Adrenal gland (tissue), 9 donors: ENCODE measurements at regions not wholly inside any gene's neighbourhood (a gene's known extent, or its start where the extent isn't known, plus 50 kb on each side); places are given as distances from the start of the nearest gene placed in this dataset.

Experiments
- DNase-seq, 7 donors: peaks; one replicate each; pipeline ENCODE4 v3.0.0-alpha.2; 2019 to 2020
- H3K27ac ChIP-seq, 5 donors: fragments of 200-600 bp; sonication (generic) in 4 of 5; 1 replicate in 3 of 5; 2 replicates in 2 of 5; pipeline versions ENCODE4 v1.5.1 to v1.8.0; 2016 to 2020; ENCODE audit warnings: mild to moderate bottlenecking in 1 of 5
- H3K27me3 ChIP-seq: fragments of 200-600 bp; 2 replicates; pipeline ENCODE4 v1.8.0; 2021
- H3K36me3 ChIP-seq, 2 donors: fragments of 200-600 bp; replicated peaks in 1 of 2; 1 replicate in 1 of 2; 2 replicates in 1 of 2; pipeline versions ENCODE4 v1.5.1 to v1.8.0; 2018 to 2022
- H3K4me1 ChIP-seq, 2 donors: fragments of 200-600 bp; replicated peaks in 1 of 2; 1 replicate in 1 of 2; 2 replicates in 1 of 2; pipeline versions ENCODE4 v1.5.1 to v1.8.0; 2018 to 2021
- H3K4me3 ChIP-seq, 4 donors: fragments of 200-600 bp; sonication (generic) in 3 of 4; one replicate each; pipeline ENCODE4 v1.5.1; 2016 to 2018
- H3K9me3 ChIP-seq, 3 donors: fragments of 200-600 bp; sonication (generic) in 1 of 3; replicated peaks in 1 of 3; 1 replicate in 2 of 3; 2 replicates in 1 of 3; pipeline versions ENCODE4 v1.5.1 to v1.8.0; 2016 to 2021
- POLR2A ChIP-seq, 2 donors: fragments of 450-650 bp; IDR thresholded peaks; one replicate each; pipeline ENCODE4 v1.6.1; 2017; ENCODE audit warnings: antibody characterized with exemption in 2 of 2, mild to moderate bottlenecking in 2 of 2, moderate library complexity in 1 of 2
- WGBS, 4 donors: extraction: QIAGEN DNeasy Blood & Tissue Kit in 2 of 4; methylation state at CpG; one replicate each; pipeline versions ENCODE4 v1.1.5 to v1.1.7; 2013 to 2017; 5-methylcytosine and 5-hydroxymethylcytosine counted together
- intact Hi-C, 2 donors: fragments of 100-400 bp; cut with DNase I; formaldehyde crosslinking; loops; one replicate each; pipeline versions ENCODE4 v1.14.1 to v1.15.0; 2022 to 2023
- TF ChIP-seq, protein P1 (sequence below), 6 experiments: fragments of 450-650 bp in 4 of 6; fragments of 200-600 bp in 2 of 6; sonication (generic) in 1 of 6; IDR thresholded peaks; 1 replicate in 5 of 6; 2 replicates in 1 of 6; pipeline versions ENCODE4 v1.5.1 to v1.8.0; 2016 to 2021; ENCODE audit warnings: antibody characterized with exemption in 6 of 6, mild to moderate bottlenecking in 2 of 6, moderate library complexity in 1 of 6
- donor health status: healthy with polysubstance abuse.
- donor health status: Bipolar disorder and iron deficiency.
- donor health status: DM: yes; HTN: yes; CAD: no.
- donor health status: DM: no; HTN: no; CAD: no.
- donor health status: DM: no; HTN: no; CAD: no.

DNA sequence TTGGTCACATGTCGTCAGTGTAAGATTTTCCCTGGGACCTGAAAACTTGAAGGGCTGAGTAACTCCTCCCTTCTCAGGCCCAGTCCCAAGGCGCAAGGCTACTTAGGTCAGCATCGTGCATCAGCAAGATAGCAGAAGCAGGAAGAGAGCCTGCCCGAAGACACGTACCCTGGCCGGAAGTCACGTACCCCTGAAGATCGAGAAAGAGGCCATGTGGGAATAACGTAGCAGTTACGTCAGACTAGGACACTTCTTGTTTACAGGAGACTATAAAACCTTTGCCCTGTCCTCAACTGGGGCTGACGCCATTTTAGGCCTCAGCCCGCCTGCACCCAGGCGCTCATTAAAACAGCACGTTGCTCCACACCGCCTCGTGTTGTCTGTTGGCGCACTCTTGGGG is 114.3 kb upstream of the GALNT17 start:
- intact Hi-C loops, result no loop called here
- 90 to 93% (median 91%) methylated on average over 17 of the region's 17 CpGs for WGBS, 4 donors

DNA sequence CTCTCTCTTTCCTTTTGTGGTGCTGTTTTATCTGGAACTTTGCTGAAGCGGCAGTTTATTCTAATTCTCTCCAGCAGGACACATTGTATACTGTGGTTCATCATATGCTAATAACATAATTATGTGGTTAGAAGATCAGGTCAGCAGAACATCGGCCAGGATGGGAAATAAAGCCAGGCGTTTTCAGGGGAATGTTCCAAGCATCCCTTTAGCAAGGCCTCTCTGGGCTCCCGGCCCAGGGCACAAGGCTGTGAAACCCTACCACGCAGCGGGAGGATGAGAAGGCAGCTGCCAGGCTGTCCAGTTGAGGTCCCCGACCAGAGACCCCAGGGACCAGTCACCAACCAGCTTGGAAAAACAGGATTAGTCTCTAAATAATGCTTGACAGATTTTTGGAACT is 112.2 kb upstream of the GALNT17 start:
- Histone ChIP-seq H3K36me3 (no peaks in the 10 kb centered on the region), H3K4me3 (no peak overlapping the region), H3K9me3 (no peaks in the 10 kb centered on the region), H3K27ac (no peak overlapping the region), H3K27me3 (no peaks in the 10 kb centered on the region), H3K4me1 (no peaks in the 10 kb centered on the region)
- 60 to 73% (median 68%) methylated on average over 5 to 7 of the region's 7 CpGs for WGBS, 4 donors
- TF ChIP-seq POLR2A (IDR thresholded peaks at IDR 0.05), result no peak
- TF ChIP-seq, protein P1, sequence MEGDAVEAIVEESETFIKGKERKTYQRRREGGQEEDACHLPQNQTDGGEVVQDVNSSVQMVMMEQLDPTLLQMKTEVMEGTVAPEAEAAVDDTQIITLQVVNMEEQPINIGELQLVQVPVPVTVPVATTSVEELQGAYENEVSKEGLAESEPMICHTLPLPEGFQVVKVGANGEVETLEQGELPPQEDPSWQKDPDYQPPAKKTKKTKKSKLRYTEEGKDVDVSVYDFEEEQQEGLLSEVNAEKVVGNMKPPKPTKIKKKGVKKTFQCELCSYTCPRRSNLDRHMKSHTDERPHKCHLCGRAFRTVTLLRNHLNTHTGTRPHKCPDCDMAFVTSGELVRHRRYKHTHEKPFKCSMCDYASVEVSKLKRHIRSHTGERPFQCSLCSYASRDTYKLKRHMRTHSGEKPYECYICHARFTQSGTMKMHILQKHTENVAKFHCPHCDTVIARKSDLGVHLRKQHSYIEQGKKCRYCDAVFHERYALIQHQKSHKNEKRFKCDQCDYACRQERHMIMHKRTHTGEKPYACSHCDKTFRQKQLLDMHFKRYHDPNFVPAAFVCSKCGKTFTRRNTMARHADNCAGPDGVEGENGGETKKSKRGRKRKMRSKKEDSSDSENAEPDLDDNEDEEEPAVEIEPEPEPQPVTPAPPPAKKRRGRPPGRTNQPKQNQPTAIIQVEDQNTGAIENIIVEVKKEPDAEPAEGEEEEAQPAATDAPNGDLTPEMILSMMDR (IDR thresholded peaks at IDR 0.05), result no peak
- no peak for DNase-seq
- intact Hi-C loops, result no loop called here

More for the DNA sequence above, 114.3 kb upstream of the GALNT17 start:
- Histone ChIP-seq H3K36me3 (no peaks in the 10 kb centered on the region), H3K9me3 (no peaks in the 10 kb centered on the region), H3K27me3 (no peaks in the 10 kb centered on the region), H3K4me1 (no peaks in the 10 kb centered on the region), H3K4me3 (no peak overlapping the region), H3K27ac (no peak overlapping the region)
- TF ChIP-seq POLR2A (IDR thresholded peaks at IDR 0.05), result no peak
- TF ChIP-seq, protein P1 (IDR thresholded peaks at IDR 0.05), result no peak
- DNase-seq, result no peak

DNA sequence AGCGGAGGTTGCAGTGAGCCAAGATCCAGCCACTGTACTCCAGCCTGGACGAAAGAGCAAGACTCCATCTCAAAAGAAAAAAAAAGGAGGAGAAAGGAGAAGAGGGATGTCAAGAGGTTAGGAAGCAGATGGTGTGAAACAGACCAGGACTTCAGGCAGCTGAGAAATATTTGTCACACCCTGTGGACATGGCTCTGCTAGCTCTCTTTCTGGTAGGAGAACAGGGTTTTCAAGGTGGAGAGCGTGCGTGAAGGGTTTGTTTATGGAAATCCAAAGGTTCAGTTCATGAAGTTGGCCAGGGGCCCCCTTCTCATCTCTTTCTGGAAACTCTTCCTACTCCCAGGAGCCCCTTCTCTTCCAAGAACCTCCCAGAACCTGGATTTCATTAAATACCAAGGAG is 110.8 kb upstream of the GALNT17 start:
- Histone ChIP-seq H3K36me3 (no peaks in the 10 kb centered on the region), H3K4me3 (no peak overlapping the region), H3K9me3 (no peaks in the 10 kb centered on the region), H3K27ac (no peak overlapping the region), H3K27me3 (no peaks in the 10 kb centered on the region), H3K4me1 (no peaks in the 10 kb centered on the region)
- DNase-seq, result no peak
- TF ChIP-seq, protein P1 (IDR thresholded peaks at IDR 0.05), result no peak
- TF ChIP-seq POLR2A (IDR thresholded peaks at IDR 0.05), result no peak
- intact Hi-C loops, result no loop called here
- 82 to 92% (median 88%) methylated on average over 4 of the region's 4 CpGs for WGBS, 4 donors

DNA sequence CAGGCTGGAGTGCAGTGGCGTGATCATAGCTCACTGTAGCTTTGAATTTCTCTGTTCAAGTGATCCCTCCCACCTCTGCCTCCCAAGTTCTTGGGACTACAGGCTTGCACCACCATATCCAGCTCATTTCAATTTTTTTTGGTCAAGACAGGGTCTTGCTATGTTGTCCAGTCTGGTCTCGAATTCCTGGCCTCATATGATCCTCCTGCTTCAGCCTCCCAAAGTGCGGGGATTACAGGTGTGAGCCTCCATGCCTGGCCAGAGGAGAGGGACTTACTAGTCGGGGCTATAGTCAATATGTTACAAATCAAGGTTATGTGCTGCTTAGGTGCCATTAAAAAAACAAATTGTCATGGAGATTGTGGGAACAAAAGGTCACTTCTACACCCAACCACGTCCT is 105.3 kb upstream of the GALNT17 start:
- Histone ChIP-seq H3K36me3 (no peaks in the 10 kb centered on the region), H3K9me3 (no peaks in the 10 kb centered on the region), H3K4me1 (no peaks in the 10 kb centered on the region), H3K27ac (no peak overlapping the region), H3K4me3 (no peak overlapping the region), H3K27me3 (no peaks in the 10 kb centered on the region)
- intact Hi-C loops, result no loop called here
- 52 to 82% (median 71%) methylated on average over 5 of the region's 5 CpGs for WGBS, 4 donors
- no peak for DNase-seq
- TF ChIP-seq, protein P1 (IDR thresholded peaks at IDR 0.05), result no peak
- no peak for TF ChIP-seq POLR2A (IDR thresholded peaks at IDR 0.05)
